Activated CD8-positive, alpha-beta T cell treated with anti-CD3 and anti-CD28 coated beads for 36 hours (primary cell): ENCODE measurements at regions not wholly inside any gene's neighbourhood (a gene's known extent, or its start where the extent isn't known, plus 50 kb on each side); places are given as distances from the start of the nearest gene placed in this dataset.

ENCODE experiments used
- ATAC-seq: fragments of 200-7000 bp; cut with Tn5 transposase; one replicate; pipeline ENCODE4 v1.10.0; 2021; ENCODE audit warnings: mild to moderate bottlenecking, moderate library complexity
- CTCF ChIA-PET: fragments of 350-600 bp; sonication (Branson Sonifier 250); formaldehyde crosslinking; loops from one replicate; lab custom pipeline; 2021; ENCODE audit warnings: antibody characterized with exemption; lab: Charles Lee
- POLR2A ChIA-PET: fragments of 350-600 bp; sonication (Branson Sonifier 250); formaldehyde crosslinking; loops from one replicate; lab custom pipeline; 2021; ENCODE audit warnings: antibody characterized with exemption; lab: Charles Lee
- DNase-seq: peaks from one replicate; pipeline ENCODE4 v3.0.0-alpha.2; 2020
- H3K27ac Mint-ChIP-seq: one replicate; pipeline ENCODE4 v1.8.0; 2021; ENCODE audit warnings: mild to moderate bottlenecking, mixed read lengths
- H3K27me3 Mint-ChIP-seq: one replicate; pipeline ENCODE4 v1.8.0; 2021; ENCODE audit warnings: mixed read lengths
- H3K36me3 Mint-ChIP-seq: one replicate; pipeline ENCODE4 v1.8.0; 2021; ENCODE audit warnings: low read depth, mixed read lengths
- H3K4me1 Mint-ChIP-seq: one replicate; pipeline ENCODE4 v1.8.0; 2021; ENCODE audit warnings: low read depth, mixed read lengths
- H3K4me3 Mint-ChIP-seq: one replicate; pipeline ENCODE4 v1.8.0; 2021; ENCODE audit warnings: mild to moderate bottlenecking, moderate library complexity, mixed read lengths
- H3K9me3 Mint-ChIP-seq: one replicate; pipeline ENCODE4 v1.8.0; 2021; ENCODE audit warnings: mixed read lengths
- CTCF ChIP-seq: fragments of 200-600 bp; IDR thresholded peaks from one replicate; pipeline ENCODE4 v1.8.0; 2022; ENCODE audit warnings: antibody characterized with exemption, mild to moderate bottlenecking
- intact Hi-C: fragments of 100-400 bp; cut with micrococcal nuclease; formaldehyde crosslinking; loops from one replicate; pipeline ENCODE4 v1.10.0; 2022

GRCh38 chr5:91255396-91256141 is 127.5 kb downstream of the ARRDC3 start:
- Mint-ChIP-seq H3K36me3 (no peaks in the 10 kb centered on the region), H3K4me1 (no peaks in the 10 kb centered on the region), H3K27ac (no peak overlapping the region), H3K4me3 (no peak overlapping the region), H3K9me3 (no peaks in the 10 kb centered on the region), H3K27me3 (no peaks in the 10 kb centered on the region)
- no peak for TF ChIP-seq CTCF
- POLR2A ChIA-PET = no interaction called here
- ATAC-seq (no peak), DNase-seq (no peak)
- intact Hi-C loops = no loop called here
- CTCF ChIA-PET = interaction anchor here (0.9 kb wide), 1 partner anchor 130 kb away, joined by 3 read pairs; no protein-coding TSS in a partner anchor

- ATAC-seq (no peak), DNase-seq (no peak)
- H3K27me3 Mint-ChIP-seq = no peaks in the 10 kb centered on the region
- POLR2A ChIA-PET = no interaction called here
- intact Hi-C loops = no loop called here
- TF ChIP-seq CTCF = no peak
- H3K27ac Mint-ChIP-seq = no peak overlapping the region
- peaks cover 3% of the 10 kb centered on the region for H3K9me3 Mint-ChIP-seq
- H3K4me3 Mint-ChIP-seq = no peak overlapping the region
- CTCF ChIA-PET = interaction anchor here (0.9 kb wide), 1 partner anchor 132 kb away, joined by 3 read pairs; no protein-coding TSS in a partner anchor
- H3K36me3 Mint-ChIP-seq = no peaks in the 10 kb centered on the region
- no peaks in the 10 kb centered on the region for H3K4me1 Mint-ChIP-seq
Observed at GRCh38 chr5:91252916-91253315, 130.2 kb downstream of the ARRDC3 start.

GRCh38 chr5:91245871-91246270 is 137.2 kb downstream of the ARRDC3 start:
- Mint-ChIP-seq H3K27ac (no peak overlapping the region), H3K9me3 (peaks cover 16% of the 10 kb centered on the region), H3K27me3 (no peaks in the 10 kb centered on the region), H3K36me3 (peaks cover 3% of the 10 kb centered on the region), H3K4me3 (no peak overlapping the region), H3K4me1 (no peaks in the 10 kb centered on the region)
- ATAC-seq (no peak), DNase-seq (no peak)
- ChIA-PET POLR2A (no interaction called here), CTCF (interaction anchor here (2.9 kb wide), 1 partner anchor 139 kb away, joined by 14 read pairs; no protein-coding TSS in a partner anchor)
- intact Hi-C loops = no loop called here
- no peak for TF ChIP-seq CTCF

GRCh38 chr5:91245074-91245452 is 138.1 kb downstream of the ARRDC3 start:
- Mint-ChIP-seq H3K27ac (no peak overlapping the region), H3K27me3 (no peaks in the 10 kb centered on the region), H3K36me3 (peaks cover 3% of the 10 kb centered on the region), H3K4me1 (peaks cover 3% of the 10 kb centered on the region), H3K4me3 (no peak overlapping the region), H3K9me3 (peaks cover 14% of the 10 kb centered on the region)
- intact Hi-C loops = no loop called here
- no peak for TF ChIP-seq CTCF
- ATAC-seq (no peak), DNase-seq (no peak)
- POLR2A ChIA-PET = interaction anchor here (0.6 kb wide), 1 partner anchor 132 kb away, joined by 3 read pairs; no protein-coding TSS in a partner anchor
- CTCF ChIA-PET = interaction anchor here (0.9 to 2.9 kb wide), 3 partner anchors 140 to 189 kb away, joined by 3 to 14 read pairs (median 3); no protein-coding TSS in a partner anchor

- POLR2A ChIA-PET = interaction anchor here (0.6 kb wide), 1 partner anchor 133 kb away, joined by 3 read pairs; no protein-coding TSS in a partner anchor
- no peak overlapping the region for H3K27ac Mint-ChIP-seq
Observed at GRCh38 chr5:91244380-91245073, 138.6 kb downstream of the ARRDC3 start.

More at GRCh38 chr5:91244380-91245073, 138.6 kb downstream of the ARRDC3 start:
- intact Hi-C loops = no loop called here
- CTCF ChIA-PET = interaction anchor here (0.9 to 2.9 kb wide), 6 partner anchors 15 to 189 kb away, joined by 3 to 14 read pairs (median 3); no protein-coding TSS in a partner anchor
- TF ChIP-seq CTCF = no peak
- Mint-ChIP-seq H3K4me1 (peaks cover 4% of the 10 kb centered on the region), H3K9me3 (peaks cover 12% of the 10 kb centered on the region), H3K36me3 (peaks cover 3% of the 10 kb centered on the region), H3K4me3 (no peak overlapping the region), H3K27me3 (no peaks in the 10 kb centered on the region)
- no peak for ATAC-seq
- DNase-seq = no peak
